Stimulated activated CD4-positive, alpha-beta T cell treated with anti-CD3 and anti-CD28 coated beads, Interleukin-12 subunit alpha, Interleukin-12 subunit beta, amount 100 ng/mL, for 24 hours (primary cell): ENCODE measurements at regions not wholly inside any gene's neighbourhood (a gene's known extent, or its start where the extent isn't known, plus 50 kb on each side); places are given as distances from the start of the nearest gene placed in this dataset.
"Not testable (repeated sequence)": the region's sequence is repeated elsewhere in the genome, so short reads cannot be mapped to it uniquely, and the experiment has no call there.

Experiments
- DNase-seq, 2 experiments: peaks; one replicate each; pipeline ENCODE4 v3.0.0-alpha.2; 2020; ENCODE audit warnings: low read depth in 2 of 2

- no peak for DNase-seq
Observed at GRCh38 chr3:110473405-110473804, 598.2 kb upstream of the NECTIN3 start.

DNA sequence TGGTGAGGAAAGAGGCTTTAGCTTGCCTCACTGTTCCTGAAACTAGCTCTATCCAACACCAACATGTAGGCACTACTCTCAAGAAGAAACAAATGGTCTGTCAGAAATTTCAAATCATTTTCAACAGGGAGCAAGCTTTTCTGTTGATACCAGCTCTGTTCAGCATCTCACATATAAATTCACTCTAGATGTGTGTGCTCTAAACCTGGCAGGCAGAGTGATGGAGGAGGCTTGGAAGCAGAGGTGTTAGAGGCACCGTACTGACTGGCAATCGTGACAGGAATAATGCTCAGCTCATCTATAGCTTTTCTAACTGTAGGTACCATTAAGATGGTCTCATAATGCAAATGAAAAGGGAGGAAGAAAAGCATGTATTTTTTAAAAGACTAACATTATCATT, 597.2 kb upstream of the NECTIN3 start:
- DNase-seq: no peak

DNA sequence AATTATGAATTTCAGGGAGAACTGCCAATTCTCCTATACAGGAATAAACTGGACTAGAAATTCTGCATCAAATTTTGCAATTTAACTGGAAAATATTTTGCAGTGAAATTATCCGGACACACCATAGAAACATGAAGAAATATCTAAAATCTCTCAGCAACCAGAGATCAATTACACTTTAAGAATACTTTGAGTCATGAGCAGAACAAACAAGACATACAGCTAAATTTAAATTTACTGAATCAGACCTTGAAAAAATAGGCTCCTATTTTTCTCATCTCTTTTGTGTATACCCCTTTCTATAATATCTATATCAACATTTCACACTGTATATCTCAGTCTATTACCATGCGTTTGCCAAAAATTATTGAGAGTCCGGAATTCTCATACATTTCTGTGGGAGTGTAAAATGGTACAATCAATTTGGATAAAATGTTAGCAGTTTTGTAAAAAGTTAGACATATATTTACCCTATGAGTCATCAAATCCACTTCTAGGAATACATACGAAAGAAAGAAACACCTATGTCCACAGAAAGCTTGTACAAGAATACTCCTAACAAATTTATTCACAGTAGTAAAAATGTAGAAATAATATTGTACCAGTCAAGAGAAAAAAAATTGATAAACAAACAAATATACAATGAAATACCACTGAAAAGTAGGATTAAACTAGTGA, 593.1 kb upstream of the NECTIN3 start:
- no peak for DNase-seq

DNA sequence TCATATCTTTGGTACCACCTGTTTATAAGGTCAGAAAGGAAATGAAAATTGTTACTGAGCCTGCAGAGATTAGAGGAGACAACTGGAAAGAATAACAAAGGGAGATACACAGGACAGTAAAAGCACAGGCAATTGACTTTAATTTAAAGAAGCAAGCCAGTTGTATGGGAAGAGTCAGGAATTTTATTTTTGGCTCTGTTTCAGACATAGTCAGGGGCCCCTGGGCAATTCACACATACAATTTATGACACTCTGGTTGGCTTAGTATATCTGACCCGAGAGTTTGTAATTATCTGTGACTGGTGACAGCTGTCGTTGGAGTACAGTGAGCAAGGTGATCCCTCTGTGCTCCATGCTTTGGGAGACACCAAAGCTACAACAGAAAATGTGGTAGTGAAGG, 591.9 kb upstream of the NECTIN3 start:
- no peak for DNase-seq

DNA sequence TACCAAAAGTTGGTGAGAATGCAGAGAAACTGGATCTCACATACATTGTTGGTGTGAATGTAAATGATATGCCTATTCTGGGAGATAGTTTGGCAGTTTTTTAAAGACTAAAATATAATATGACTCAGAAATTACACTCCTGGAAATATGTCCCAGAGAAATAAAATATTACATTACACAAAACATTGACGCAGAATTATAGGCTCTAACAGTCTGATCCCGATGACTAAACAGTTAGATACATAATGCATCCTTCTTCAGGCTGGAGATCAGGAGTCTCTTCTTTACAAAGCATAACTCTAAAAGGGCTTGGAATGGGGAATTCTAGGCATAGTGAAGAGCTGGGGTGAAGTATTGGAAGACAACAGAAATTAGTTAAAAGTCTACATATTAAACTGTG, 586.2 kb upstream of the NECTIN3 start:
- DNase-seq: no peak

- DNase-seq: no peak
Observed at GRCh38 chr3:110487840-110488239, 583.8 kb upstream of the NECTIN3 start.

DNA sequence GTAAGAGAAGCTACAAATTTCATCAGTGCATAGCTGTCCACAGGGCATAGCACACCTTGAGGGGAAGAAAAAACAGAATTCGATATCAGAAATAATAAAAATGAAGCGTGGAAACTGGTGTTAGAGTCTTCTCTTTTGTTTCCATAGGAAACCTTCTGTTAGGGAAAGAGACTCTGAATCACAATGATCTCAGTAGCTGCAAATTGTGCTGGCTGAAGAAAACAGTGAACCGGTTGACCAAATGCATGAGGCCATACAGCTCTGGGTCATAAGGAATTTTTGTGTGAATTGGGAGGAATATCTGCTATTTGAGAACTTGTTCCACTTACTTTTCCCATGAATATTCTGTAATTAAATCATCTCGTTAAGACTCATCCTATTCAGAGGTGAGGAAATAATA, 580.2 kb upstream of the NECTIN3 start:
- no peak for DNase-seq

DNA sequence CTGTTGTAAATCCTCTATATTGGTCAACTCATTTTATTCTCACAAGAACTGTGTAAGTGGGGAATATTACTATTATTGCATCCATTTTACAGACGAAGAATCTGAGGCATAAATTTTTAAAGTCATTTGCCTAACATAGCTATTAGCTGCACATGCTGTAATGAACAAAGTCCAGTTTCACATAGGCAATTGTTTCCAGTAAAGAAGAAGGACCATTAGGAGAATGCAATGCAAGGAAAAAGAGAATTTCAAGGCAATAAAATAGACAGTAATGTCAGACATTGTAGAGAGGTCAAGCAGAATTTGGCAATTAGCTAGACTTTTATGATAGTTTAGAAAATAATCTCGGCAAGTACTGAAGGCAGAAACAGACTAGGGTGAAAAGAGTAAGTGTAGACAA, 578.7 kb upstream of the NECTIN3 start:
- no peak for DNase-seq

DNA sequence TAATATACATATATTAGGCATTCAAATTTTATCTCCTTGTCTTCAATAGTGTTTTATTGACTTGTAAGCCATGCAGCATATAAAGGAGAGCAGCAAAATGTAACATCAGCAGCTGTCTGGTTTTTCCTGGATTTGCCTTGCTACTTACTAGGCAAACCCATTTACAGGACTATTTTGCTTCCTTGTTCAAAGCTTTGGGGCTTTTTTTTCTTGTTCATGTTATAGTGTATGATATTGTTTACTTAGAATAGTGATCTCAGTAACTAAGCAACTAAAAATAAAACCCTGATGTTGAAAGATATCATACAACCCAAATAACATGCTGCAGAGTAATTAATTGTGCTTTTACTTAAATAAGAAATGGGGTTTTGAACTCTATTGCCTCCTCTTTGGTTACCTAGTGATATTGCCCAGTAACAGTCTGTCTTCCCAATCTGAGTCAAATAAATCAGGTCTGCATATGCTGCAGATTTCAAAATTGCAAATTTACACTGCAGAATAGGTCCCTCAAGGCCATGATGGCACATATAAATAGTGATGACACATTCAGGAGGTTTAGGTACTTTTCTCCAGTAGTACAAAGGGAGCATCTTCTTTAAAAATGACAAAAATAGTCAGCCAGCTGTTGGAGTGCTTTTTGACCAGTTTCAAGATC, 578.1 kb upstream of the NECTIN3 start:
- no peak for DNase-seq

DNA sequence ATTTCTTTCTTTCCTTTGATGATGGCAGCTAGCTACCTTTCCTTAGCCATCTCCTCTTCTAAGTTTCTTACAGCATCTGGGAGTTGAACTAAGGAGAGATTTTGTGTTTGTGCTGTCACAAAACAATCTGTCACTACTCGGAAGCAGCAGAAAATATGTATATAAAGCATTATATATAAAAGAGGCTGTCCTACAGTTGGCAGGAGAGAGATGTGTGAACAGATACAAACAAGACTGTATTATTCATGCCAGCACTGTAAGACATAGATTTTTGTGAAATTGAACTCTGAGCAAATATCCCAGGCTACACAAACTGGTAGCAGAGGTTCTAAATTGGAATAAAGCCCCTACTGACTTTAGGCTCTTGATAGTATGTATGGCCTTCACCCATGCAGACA, 577.5 kb upstream of the NECTIN3 start:
- DNase-seq: no peak

- no peak for DNase-seq
Observed at GRCh38 chr3:110494728-110495127, 576.9 kb upstream of the NECTIN3 start.

GRCh38 chr3:110495201-110495927, 576.3 kb upstream of the NECTIN3 start:
- no peak for DNase-seq

- no peak for DNase-seq
Observed at GRCh38 chr3:110504401-110504800, 567.2 kb upstream of the NECTIN3 start.

DNA sequence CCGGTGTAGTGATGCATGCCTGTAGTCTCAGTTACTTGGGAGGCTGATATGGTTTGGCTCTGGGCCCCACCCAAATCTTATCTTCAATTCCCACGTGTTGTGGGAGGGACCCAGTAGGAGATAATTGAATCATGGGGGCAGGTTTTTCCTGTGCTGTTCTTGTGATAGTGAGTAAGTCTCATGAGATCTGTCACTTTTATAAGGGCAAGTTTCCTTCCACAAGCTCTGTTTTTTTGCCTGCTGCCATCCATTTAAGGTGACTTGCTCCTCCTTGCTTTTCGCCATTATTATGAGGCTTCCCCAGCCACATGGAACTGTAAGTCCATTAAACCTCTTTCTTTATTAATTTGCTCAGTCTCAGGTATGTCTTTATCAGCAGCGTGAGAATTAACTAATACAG, 566.7 kb upstream of the NECTIN3 start:
- DNase-seq: no peak

- no peak for DNase-seq
Observed at GRCh38 chr3:110506890-110507289, 564.7 kb upstream of the NECTIN3 start.

- DNase-seq: not testable (repeated sequence)
Observed at GRCh38 chr3:110507570-110507969, 564.0 kb upstream of the NECTIN3 start.

GRCh38 chr3:110512961-110513360, 558.7 kb upstream of the NECTIN3 start:
- DNase-seq: no peak

DNA sequence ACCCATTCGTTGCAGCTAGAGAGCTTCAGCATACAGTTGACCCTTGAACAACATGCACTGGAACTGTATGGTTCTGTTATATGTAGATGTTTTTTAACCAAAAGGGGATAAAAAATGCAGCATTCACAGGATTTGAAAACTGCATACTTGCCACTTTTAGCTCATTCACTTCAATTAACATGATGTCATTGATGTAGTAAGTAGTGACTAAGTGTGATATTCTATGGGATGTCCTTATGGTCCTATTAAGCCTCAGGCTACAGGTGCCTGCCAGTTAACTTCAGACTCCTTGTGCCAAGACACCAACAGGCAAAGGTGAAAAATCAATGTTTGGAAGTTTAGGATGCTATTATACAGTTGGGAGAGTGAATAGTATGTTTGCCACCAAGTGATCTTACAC, 553.6 kb upstream of the NECTIN3 start:
- no peak for DNase-seq

DNA sequence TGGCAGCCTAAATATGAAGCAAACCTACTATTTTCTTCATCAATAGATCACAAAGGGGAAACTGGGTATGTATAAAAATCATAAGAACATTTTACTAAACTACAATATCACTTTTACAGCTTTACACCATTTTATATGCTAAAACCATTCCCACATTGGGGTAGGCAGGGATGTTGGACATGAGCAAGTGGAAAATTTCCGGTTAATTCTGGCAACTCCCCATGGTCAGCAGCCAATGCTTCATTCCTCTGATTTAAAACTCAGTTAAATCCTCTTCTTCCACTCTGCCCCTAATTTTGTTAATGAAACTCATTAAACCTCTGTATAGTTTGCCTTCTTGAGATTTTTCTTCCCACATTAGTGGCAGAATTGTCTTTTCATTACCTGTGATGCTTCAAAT, 552.5 kb upstream of the NECTIN3 start:
- no peak for DNase-seq

GRCh38 chr3:110521019-110521418, 550.6 kb upstream of the NECTIN3 start:
- no peak for DNase-seq

DNA sequence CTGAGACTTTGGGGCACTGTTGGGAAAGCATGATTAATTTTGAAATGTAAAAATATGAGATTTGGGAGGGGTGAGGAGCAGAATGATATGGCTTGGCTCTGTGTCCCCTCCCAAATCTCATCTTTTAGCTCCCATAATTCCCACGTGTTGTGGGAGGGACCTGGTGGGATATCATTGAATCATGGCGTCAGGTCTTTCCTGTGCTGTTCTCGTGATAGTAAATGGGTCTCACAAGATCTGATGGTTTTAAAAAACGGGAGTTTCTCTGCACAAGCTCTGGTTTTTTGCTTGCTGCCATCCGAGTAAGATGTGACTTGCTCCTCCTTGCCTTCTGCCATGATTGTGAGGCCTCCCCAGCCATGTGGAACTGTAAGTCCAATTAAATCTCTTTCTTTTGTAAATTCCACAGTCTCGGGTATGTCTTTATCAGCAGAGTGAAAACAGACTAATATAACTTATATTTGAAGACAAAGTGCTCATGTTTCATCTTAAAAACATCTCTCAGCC, 546.0 kb upstream of the NECTIN3 start:
- not testable (repeated sequence) for DNase-seq

GRCh38 chr3:110526777-110527727, 544.6 kb upstream of the NECTIN3 start:
- no peak for DNase-seq
